Nucleus accumbens (tissue), 56 donors: ENCODE measurements at regions not wholly inside any gene's neighbourhood (a gene's known extent, or its start where the extent isn't known, plus 50 kb on each side); places are given as distances from the start of the nearest gene placed in this dataset.

ENCODE experiments used
- DNase-seq, 56 donors: peaks; one replicate each; lab custom pipeline; 2025; lab: John Stamatoyannopoulos, UW

DNA sequence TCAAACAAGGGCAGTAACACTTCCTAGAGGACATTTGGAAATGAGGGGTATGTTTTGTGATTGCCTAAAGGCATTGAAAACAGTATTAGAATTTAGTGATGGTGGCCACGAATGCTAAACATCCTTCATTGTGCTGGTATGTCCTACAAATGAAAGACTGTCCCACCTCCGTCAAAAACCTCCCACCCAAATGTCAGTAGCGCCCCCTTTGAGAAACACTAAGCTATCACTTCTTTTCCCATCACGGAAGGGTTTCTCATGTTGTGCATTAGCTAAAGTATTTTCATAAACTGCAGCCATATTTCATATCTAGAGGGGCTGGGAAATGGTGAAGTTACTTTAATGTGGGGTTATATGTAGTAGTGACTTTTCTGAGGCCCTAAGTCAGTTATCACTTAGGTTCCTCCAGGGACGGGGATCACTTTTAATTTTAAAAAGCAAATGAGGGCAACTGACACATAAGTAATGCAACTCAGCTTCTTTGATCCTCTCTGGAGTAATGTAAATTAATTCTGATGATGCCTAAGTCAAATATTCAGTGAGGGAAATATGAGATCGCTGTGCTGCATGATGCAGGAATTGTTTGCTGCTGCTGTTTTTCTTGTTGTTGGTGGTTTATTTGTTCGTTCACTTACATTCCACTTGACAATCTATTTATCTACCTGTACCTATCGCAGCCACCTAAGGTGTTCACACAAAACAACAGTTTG lies 1403.4 kb upstream of the TENM4 start:
- DNase-seq, result no peak

DNA sequence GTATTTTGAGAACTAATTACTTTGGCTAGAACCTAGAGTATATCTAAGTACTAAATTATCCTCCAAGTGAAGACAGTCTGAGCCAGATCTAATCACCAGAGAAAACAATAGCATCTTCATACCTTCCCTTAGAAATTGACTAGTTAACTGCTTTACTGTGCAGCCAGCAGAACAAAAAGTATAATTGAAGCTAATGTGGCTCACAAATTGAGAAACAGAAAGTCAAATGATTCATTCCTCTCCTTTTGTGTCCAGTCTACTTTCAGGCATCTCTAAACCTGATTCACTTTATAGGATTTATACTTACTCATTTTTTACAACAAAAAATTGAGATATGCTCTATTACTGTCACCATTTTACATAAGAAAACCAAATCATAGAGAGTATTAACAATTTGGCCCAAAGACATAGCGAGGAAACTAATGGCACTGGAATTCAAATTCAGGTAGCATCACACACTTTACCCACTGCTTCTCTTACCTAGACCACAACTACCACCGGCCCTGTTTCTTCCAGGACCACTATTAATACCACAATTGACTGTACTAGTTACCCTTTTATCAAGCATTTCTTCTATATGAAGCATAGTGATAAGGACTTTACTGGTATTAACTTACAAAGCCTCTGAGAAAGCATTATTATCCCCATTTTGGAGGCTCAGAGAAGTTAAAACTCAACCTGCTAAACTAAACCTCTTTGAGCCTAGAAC lies 1402.6 kb upstream of the TENM4 start:
- no peak for DNase-seq

DNA sequence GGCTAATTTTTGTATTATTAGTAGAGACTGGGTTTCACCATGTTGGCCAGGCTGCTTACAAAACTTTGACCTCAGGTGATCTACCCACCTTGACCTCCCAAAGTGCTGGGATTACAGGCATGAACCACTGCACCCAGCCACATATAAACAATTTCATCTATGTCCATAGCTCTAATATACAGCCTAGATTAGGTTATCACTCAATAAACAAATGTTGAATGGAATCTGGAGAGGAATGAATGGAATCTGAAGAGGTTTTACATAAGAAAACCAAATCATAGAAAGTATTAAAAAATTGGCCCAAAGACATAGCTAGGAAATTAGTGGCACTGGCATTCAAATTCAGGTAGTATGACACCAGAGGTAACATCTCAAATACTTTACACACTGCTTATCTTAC lies 1401.4 kb upstream of the TENM4 start:
- no peak for DNase-seq

DNA sequence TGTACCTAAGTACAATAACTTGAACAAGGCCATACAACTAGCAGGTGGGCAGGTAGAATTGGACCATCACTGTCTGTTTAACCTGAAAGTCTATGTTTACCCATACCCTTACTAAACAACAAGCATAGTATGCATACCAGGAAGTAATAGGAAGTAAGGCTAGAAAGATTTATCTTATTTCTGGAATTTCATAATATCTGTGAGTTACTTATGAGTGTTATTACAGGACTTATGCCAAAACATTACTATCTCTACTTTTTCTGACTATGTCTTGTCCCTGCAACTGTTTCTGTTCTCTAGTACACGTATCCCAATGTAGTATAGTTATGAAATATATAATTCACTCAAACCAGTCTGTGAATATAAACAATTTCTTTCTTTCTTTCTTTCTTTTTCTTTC lies 1400.8 kb upstream of the TENM4 start:
- DNase-seq, result no peak

GRCh38 chr11:80838153-80838552 lies 1397.3 kb upstream of the TENM4 start:
- DNase-seq, result no peak

- DNase-seq, result no peak
Measured at GRCh38 chr11:80837051-80837450, 1396.2 kb upstream of the TENM4 start.

DNA sequence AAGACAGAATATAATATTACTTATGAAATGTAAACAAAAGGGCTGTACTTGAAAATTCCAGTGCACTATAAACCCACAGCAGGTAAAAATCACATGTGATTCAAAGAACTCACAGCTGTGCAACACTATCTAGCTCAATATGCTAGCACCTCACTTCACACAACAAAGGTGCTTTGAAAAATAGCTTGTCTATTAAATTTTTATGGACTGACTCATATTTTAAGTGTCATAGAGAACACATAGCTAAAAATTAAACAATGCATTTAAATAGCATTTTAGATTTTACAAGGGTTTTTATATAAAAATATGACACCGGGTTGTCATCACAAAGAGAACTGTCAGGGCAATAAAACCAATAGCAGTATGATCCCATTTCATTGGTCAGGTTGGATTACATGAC lies 1390.5 kb upstream of the TENM4 start:
- no peak for DNase-seq

GRCh38 chr11:80827781-80828180 lies 1387.0 kb upstream of the TENM4 start:
- DNase-seq, result no peak

DNA sequence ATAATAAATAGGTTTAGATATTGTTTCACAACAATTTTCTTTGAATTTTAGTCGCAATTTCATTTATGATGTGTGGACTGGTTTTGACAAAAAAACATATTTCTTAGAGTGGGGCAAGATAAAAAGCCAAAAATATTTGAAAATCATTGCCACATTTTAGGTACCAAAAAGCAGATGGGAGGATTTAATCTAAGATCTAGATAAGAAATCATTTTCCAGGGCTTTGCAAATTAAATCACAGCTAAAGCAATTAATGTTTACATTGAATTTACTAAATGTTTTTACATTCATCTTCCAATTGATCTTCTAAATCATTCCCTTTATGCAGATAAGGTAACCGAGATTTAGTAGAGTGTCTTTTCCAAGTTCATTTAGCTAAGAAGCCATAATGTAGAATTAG lies 1386.0 kb upstream of the TENM4 start:
- no peak for DNase-seq

DNA sequence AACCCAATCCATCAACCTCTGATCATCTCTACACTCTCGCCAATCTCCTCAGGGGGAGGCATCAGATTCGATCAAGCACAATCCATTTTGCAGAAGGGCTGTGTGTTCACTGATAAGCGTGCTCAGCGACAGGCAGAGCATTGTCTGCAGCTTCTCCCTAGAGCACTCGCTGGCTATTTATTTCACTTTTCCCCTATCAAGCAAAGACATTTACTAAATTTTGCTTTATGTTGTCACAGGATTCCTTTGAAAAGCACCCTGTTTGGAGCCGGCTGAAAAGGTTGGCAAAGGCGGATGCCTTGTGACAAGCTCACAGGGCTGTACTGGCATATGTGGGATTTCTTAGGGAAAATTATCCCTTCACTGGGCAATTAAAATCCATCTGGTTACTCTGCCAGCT lies 1381.5 kb upstream of the TENM4 start:
- DNase-seq, result no peak

GRCh38 chr11:80819271-80819670 lies 1378.4 kb upstream of the TENM4 start:
- no peak for DNase-seq

- no peak for DNase-seq
Measured at GRCh38 chr11:80816966-80817365, 1376.1 kb upstream of the TENM4 start.

- DNase-seq, result no peak
Measured at GRCh38 chr11:80816454-80816847, 1375.6 kb upstream of the TENM4 start.

DNA sequence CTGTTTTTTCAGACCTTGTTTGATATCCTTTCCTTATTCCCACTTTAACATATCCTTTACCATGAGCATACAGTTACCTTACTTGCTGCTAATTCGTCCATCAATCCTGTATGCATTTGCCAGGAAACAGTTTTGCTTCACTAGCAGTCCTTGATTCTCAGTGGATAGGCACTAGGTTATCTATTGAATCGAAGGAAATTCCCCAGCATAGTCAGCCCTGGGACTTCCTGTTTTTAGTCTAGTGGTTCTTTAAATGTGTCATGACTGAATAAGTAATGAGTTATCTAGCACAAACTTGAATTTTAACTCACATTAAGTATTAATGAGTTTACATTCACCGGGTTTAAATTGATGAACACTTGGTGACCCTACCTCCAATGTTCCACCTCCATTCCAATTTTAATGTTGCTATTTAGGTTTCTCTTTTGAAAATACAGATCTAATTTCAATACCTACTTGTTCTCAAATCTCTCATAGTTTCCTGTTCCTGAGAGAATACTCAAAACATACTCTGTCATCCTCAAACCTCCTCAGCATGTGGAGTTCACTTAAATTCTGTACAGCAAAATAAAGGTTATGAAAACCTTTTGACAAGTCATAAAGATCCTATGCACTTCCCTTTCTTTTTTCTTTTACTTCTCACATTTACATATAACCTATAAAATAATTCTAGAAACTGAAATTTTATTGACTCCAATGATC lies 1375.1 kb upstream of the TENM4 start:
- no peak for DNase-seq

GRCh38 chr11:80814813-80815212 lies 1374.0 kb upstream of the TENM4 start:
- no peak for DNase-seq

DNA sequence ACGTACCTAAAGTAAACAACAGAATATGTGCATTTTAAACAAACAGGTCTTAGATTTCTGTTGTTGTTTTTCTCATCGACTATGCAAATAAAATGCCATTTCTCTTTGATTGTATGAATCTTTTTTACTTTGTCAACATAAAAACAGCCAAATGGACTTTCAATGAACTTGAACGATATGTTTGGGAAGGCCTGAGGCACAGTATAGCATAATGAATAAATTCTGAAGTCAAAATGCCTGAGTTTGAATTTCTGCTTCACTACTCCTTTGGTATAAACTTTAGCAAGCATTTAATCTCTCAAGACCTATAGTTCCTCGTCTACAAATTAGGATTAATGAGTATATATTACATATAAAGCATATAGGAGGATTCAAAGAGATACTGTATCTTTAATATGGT lies 1369.9 kb upstream of the TENM4 start:
- no peak for DNase-seq

DNA sequence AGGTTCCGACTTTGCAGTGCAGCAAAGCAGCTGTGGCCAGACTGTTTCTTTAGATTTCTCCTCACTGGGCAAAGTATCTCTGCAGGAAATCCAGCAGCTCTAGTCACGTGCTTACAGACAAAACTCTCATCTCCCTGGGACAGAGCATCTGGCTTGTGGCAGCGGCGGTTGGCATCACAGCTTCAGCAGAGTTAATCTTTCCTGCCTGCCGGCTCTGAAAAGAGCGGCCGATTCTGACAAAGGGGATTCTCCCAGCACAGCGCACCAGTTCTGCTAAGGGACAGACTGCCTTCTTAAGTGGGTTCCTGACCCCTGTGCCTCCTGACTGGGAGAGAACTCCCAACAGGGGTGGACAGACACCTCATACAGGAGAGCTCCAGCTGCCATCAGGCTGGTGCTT lies 1357.3 kb upstream of the TENM4 start:
- no peak for DNase-seq

GRCh38 chr11:80783561-80783960 lies 1342.7 kb upstream of the TENM4 start:
- DNase-seq, result no peak

- no peak for DNase-seq
Measured at GRCh38 chr11:80782135-80782885, 1341.5 kb upstream of the TENM4 start.

DNA sequence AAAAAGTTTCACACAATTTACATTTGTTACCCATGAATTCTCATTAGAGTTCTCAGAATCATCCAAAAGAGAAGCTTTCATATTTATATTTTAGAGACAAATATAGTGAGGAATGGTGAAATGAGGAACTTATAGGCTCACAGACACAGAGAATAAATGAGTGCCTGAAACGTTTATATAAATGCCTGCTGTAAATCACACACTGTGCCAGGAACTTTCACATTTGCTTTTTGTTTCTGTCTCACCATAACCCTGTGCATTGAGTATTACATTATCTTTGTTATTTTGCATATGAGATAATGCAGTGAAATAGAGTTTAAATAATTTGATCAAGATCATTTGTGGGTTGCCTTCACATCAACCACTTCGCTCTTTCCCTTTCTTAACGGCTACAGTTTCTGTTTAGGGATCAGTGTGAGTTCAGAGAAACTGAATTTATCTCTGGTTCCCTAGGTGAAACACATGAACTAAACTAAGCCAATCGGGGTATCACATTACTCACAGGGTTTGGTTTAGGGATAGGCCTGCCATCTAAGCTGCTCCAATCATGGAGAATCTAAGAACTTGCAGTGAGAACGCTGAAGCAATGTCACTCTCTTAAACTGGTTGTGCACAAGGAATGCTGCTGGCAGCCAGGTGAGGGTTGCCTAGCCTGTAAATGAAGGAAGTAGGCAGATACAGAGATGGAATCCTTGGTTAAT lies 1339.2 kb upstream of the TENM4 start:
- DNase-seq, result no peak
